Coronary artery (tissue), 2 donors: ENCODE measurements at regions not wholly inside any gene's neighbourhood (a gene's known extent, or its start where the extent isn't known, plus 50 kb on each side); places are given as distances from the start of the nearest gene placed in this dataset.

Experiments used
- DNase-seq: peaks from one replicate; pipeline ENCODE4 v3.0.0-alpha.2; 2017; ENCODE audit warnings: low spot score
- H3K27ac ChIP-seq, 2 donors: fragments of 200-600 bp; sonication (generic); one replicate each; pipeline ENCODE4 v1.5.1; 2016 to 2019
- H3K4me3 ChIP-seq: fragments of 200-600 bp; sonication (generic); 2 replicates; pipeline ENCODE4 v1.5.1; 2016; ENCODE audit warnings: mild to moderate bottlenecking, moderate library complexity
- CTCF ChIP-seq: fragments of 200-600 bp; sonication (generic); IDR thresholded peaks from one replicate; pipeline ENCODE4 v1.5.1; 2019; ENCODE audit warnings: antibody characterized with exemption

DNA sequence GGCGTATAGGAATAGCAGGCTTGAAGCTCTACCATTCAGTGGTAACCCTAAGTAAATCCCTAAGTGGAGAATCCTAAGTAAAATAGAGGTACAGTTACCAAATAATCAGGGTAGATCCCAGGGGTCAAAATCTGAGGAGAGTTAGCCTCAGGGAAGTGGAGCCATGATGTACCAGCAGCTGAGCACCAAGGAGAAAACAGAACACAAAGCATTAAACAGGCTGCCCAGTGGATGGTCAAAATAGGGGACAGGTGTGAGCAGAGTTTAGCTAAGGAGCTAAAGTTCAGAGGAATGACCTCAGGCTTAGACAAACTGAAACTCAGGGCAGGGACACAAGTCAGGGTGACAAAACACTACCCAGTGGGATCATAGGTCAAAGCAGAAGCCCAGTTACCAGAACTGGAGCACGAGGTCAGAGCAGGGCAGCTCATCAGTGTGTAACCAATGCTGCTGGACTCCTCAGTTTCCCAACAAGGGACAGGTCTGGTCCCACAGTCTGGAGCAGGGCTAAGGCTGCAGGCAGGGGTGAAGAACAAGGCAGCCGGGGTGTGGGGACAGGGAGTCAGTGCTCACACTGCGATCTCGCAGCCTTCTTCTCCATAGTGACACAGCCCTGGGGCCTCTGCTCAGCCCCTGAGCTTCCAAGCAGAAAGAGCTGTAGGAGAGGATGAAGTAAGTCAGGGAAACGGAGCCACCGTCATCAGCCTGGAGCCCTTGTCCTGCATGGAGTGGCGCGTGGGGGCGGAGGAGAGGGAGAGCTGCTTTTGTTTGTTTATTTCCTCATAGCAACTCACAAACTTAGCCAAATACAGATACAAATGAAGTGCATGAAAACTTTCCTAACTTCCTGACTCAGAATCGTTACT lies 264.0 kb downstream of the MREG start:
- H3K27ac ChIP-seq: peak overlapping the region; percentile 61 to 74
- TF ChIP-seq CTCF: no peak
- DNase-seq: peak; percentile 91
- peak overlapping the region; percentile 27 for H3K4me3 ChIP-seq

DNA sequence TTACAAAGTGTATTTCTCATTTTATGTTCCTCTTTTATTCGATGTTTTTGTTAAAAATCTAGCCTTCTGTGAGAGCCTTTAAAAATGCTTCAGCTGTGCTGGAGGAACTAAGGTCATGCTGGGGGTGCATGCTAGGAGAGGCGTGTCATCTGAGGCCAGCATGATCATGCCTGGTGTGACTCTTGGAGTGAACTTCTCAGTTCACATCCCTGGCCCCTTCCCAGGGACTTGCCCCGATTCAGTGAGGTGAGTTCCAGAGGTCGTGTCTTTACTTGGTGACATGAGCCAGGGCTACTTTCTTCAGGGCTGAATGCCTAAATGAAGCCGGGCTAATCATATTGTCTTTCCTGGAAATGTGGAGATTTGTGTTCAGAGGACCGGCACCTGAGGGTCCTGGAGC lies 264.9 kb downstream of the MREG start:
- Histone ChIP-seq H3K4me3 (no peak overlapping the region), H3K27ac (peak overlapping the region in 1 of 2 donors; percentile 17)
- no peak for TF ChIP-seq CTCF
- no peak for DNase-seq

GRCh38 chr2:215746887-215747615 lies 266.3 kb downstream of the MREG start:
- H3K4me3 ChIP-seq: no peak overlapping the region
- no peak for TF ChIP-seq CTCF
- no peak overlapping the region for H3K27ac ChIP-seq
- DNase-seq: no peak

DNA sequence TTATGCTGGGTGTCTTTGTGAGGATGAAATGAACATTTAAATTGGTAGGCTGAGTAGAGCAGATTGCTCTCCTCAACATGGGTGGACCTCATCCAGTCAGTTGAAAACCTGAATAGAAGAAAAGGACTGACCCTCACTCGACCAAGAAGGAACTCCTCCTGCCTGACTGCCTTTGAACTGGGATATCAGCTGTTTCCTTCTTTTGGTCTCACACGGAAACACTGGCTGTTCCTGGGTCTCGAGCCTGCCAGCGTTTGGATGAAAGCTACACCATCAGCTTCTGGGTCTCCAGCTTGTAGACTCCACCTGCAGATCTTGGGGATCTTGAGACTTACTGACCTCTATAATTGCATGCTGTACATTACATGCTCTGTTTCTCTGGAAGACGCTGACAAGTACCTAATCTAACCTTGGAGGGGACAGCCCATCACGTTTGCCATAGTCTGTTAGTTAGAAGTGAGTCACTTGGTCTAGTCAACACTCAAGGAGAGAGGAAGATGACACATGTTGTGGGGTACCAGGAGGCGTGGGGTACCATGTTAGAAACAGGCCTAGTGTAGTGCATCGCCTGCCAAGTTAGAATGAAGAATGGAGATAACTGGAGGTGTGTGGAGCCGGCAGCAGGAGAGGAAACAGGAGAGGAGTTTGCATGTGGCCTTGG lies 267.0 kb downstream of the MREG start:
- DNase-seq: no peak
- H3K4me3 ChIP-seq: no peak overlapping the region
- H3K27ac ChIP-seq: no peak overlapping the region
- TF ChIP-seq CTCF: no peak

DNA sequence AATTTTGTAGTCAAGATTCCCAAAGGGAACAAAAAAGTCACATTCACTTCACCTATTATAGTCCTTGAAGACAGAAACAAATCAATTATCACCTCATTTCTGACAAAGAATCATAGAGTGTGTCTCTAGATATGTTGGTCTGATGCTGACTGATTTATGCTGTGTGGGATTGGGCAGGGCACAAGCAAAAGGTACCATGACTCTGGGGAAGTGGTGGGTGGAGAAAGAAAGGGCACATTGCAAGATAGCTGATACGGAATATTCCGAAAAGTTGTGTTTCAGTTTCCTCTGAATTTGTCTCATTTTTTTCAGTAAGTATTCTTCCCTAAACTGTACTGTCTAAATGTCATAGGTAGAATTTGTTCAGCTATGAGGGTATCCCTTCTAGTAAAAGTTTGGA lies 268.0 kb downstream of the MREG start:
- no peak for DNase-seq
- no peak overlapping the region for H3K4me3 ChIP-seq
- no peak for TF ChIP-seq CTCF

GRCh38 chr2:215744514-215744913 lies 268.8 kb downstream of the MREG start:
- no peak overlapping the region for H3K27ac ChIP-seq
- no peak for TF ChIP-seq CTCF
- DNase-seq: no peak
- H3K4me3 ChIP-seq: no peak overlapping the region

More for the DNA sequence above, 268.0 kb downstream of the MREG start:
- no peak overlapping the region for H3K27ac ChIP-seq
